ENCODE measurements at regions not wholly inside any gene's neighbourhood (a gene's known extent, or its start where the extent isn't known, plus 50 kb on each side); places are given as distances from the start of the nearest gene placed in this dataset.
"Not testable (repeated sequence)": the region's sequence is repeated elsewhere in the genome, so short reads cannot be mapped to it uniquely, and the experiment has no call there.

GRCh38 chr19:28710278-28710677 is 502.7 kb downstream of the UQCRFS1 start:
- Histone ChIP-seq H3K9me3 (ENCODE audit: insufficient read depth, low read depth, low read length) (no peaks in the 10 kb centered on the region), H3K27me3 (ENCODE audit: insufficient read depth, low read length) (no peaks in the 10 kb centered on the region), H3K4me3 (ENCODE audit: low read length) (no peak overlapping the region), H3K9ac (ENCODE audit: low read depth, low read length) (no peak overlapping the region), H3K36me3 (ENCODE audit: insufficient read depth, low read depth, low read length) (0 out of 2 replicates have a peak, but pooled peaks cover 5% of the 10 kb centered on the region), H3K4me1 (ENCODE audit: insufficient read depth, low read length) (no peaks in the 10 kb centered on the region), H3K27ac (ENCODE audit: low read length) (no peak overlapping the region)

- Histone ChIP-seq H3K27me3 (ENCODE audit: insufficient read depth, low read length) (no peaks in the 10 kb centered on the region), H3K36me3 (ENCODE audit: insufficient read depth, low read depth, low read length) (0 out of 2 replicates have a peak, but pooled peaks cover 5% of the 10 kb centered on the region), H3K4me1 (ENCODE audit: insufficient read depth, low read length) (no peaks in the 10 kb centered on the region), H3K27ac (ENCODE audit: low read length) (no peak overlapping the region), H3K9ac (ENCODE audit: low read depth, low read length) (no peak overlapping the region), H3K9me3 (ENCODE audit: insufficient read depth, low read depth, low read length) (no peaks in the 10 kb centered on the region), H3K4me3 (ENCODE audit: low read length) (no peak overlapping the region)
Measured at GRCh38 chr19:28706693-28707092, 506.3 kb downstream of the UQCRFS1 start.

GRCh38 chr19:28705008-28705407 is 507.9 kb downstream of the UQCRFS1 start:
- no peak overlapping the region for H3K9ac ChIP-seq (ENCODE audit: low read depth, low read length)
- H3K4me3 ChIP-seq (ENCODE audit: low read length), result no peak overlapping the region
- H3K9me3 ChIP-seq (ENCODE audit: insufficient read depth, low read depth, low read length), result no peaks in the 10 kb centered on the region
- no peak overlapping the region for H3K27ac ChIP-seq (ENCODE audit: low read length)
- no peaks in the 10 kb centered on the region for H3K4me1 ChIP-seq (ENCODE audit: insufficient read depth, low read length)
- H3K27me3 ChIP-seq (ENCODE audit: insufficient read depth, low read length), result no peaks in the 10 kb centered on the region
- 0 out of 2 replicates have a peak, but pooled peaks cover 5% of the 10 kb centered on the region for H3K36me3 ChIP-seq (ENCODE audit: insufficient read depth, low read depth, low read length)

- Histone ChIP-seq H3K9me3 (ENCODE audit: insufficient read depth, low read depth, low read length) (no peaks in the 10 kb centered on the region), H3K36me3 (ENCODE audit: insufficient read depth, low read depth, low read length) (0 out of 2 replicates have a peak, but pooled peaks cover 5% of the 10 kb centered on the region), H3K4me3 (ENCODE audit: low read length) (no peak overlapping the region), H3K27me3 (ENCODE audit: insufficient read depth, low read length) (no peaks in the 10 kb centered on the region), H3K27ac (ENCODE audit: low read length) (no peak overlapping the region), H3K9ac (ENCODE audit: low read depth, low read length) (no peak overlapping the region), H3K4me1 (ENCODE audit: insufficient read depth, low read length) (no peaks in the 10 kb centered on the region)
Measured at GRCh38 chr19:28703400-28703956, 509.5 kb downstream of the UQCRFS1 start.

GRCh38 chr19:28701491-28701890 is 511.5 kb downstream of the UQCRFS1 start:
- no peaks in the 10 kb centered on the region for H3K27me3 ChIP-seq (ENCODE audit: insufficient read depth, low read length)
- H3K9me3 ChIP-seq (ENCODE audit: insufficient read depth, low read depth, low read length), result no peaks in the 10 kb centered on the region
- H3K27ac ChIP-seq (ENCODE audit: low read length), result no peak overlapping the region
- H3K4me3 ChIP-seq (ENCODE audit: low read length), result no peak overlapping the region
- H3K9ac ChIP-seq (ENCODE audit: low read depth, low read length), result no peak overlapping the region
- no peaks in the 10 kb centered on the region for H3K36me3 ChIP-seq (ENCODE audit: insufficient read depth, low read depth, low read length)
- no peaks in the 10 kb centered on the region for H3K4me1 ChIP-seq (ENCODE audit: insufficient read depth, low read length)

GRCh38 chr19:28700176-28700575 is 512.8 kb downstream of the UQCRFS1 start:
- H3K9me3 ChIP-seq (ENCODE audit: insufficient read depth, low read depth, low read length), result no peaks in the 10 kb centered on the region
- H3K27ac ChIP-seq (ENCODE audit: low read length), result no peak overlapping the region
- H3K36me3 ChIP-seq (ENCODE audit: insufficient read depth, low read depth, low read length), result no peaks in the 10 kb centered on the region
- no peaks in the 10 kb centered on the region for H3K27me3 ChIP-seq (ENCODE audit: insufficient read depth, low read length)
- H3K4me1 ChIP-seq (ENCODE audit: insufficient read depth, low read length), result no peaks in the 10 kb centered on the region
- no peak overlapping the region for H3K4me3 ChIP-seq (ENCODE audit: low read length)
- H3K9ac ChIP-seq (ENCODE audit: low read depth, low read length), result no peak overlapping the region

- Histone ChIP-seq H3K27ac (ENCODE audit: low read length) (no peak overlapping the region), H3K9ac (ENCODE audit: low read depth, low read length) (no peak overlapping the region), H3K4me3 (ENCODE audit: low read length) (no peak overlapping the region), H3K27me3 (ENCODE audit: insufficient read depth, low read length) (no peaks in the 10 kb centered on the region), H3K4me1 (ENCODE audit: insufficient read depth, low read length) (no peaks in the 10 kb centered on the region), H3K9me3 (ENCODE audit: insufficient read depth, low read depth, low read length) (no peaks in the 10 kb centered on the region), H3K36me3 (ENCODE audit: insufficient read depth, low read depth, low read length) (no peaks in the 10 kb centered on the region)
Measured at GRCh38 chr19:28697308-28697707, 515.6 kb downstream of the UQCRFS1 start.

GRCh38 chr19:28694812-28695211 is 518.1 kb downstream of the UQCRFS1 start:
- no peaks in the 10 kb centered on the region for H3K36me3 ChIP-seq (ENCODE audit: insufficient read depth, low read depth, low read length)
- no peak overlapping the region for H3K9ac ChIP-seq (ENCODE audit: low read depth, low read length)
- no peak overlapping the region for H3K27ac ChIP-seq (ENCODE audit: low read length)
- no peaks in the 10 kb centered on the region for H3K27me3 ChIP-seq (ENCODE audit: insufficient read depth, low read length)
- no peaks in the 10 kb centered on the region for H3K4me1 ChIP-seq (ENCODE audit: insufficient read depth, low read length)
- H3K9me3 ChIP-seq (ENCODE audit: insufficient read depth, low read depth, low read length), result no peaks in the 10 kb centered on the region
- H3K4me3 ChIP-seq (ENCODE audit: low read length), result no peak overlapping the region

- H3K4me1 ChIP-seq (ENCODE audit: insufficient read depth, low read length), result no peaks in the 10 kb centered on the region
- no peak overlapping the region for H3K4me3 ChIP-seq (ENCODE audit: low read length)
Measured at GRCh38 chr19:28691683-28692082, 521.3 kb downstream of the UQCRFS1 start.

GRCh38 chr19:28689464-28689863 is 523.5 kb downstream of the UQCRFS1 start:
- H3K4me3 ChIP-seq (ENCODE audit: low read length); H3K36me3 ChIP-seq (ENCODE audit: insufficient read depth, low read depth, low read length); H3K4me1 ChIP-seq (ENCODE audit: insufficient read depth, low read length); H3K27me3 ChIP-seq (ENCODE audit: insufficient read depth, low read length); H3K27ac ChIP-seq (ENCODE audit: low read length); H3K9ac ChIP-seq (ENCODE audit: low read depth, low read length); H3K9me3 ChIP-seq (ENCODE audit: insufficient read depth, low read depth, low read length): not testable (repeated sequence)

More at GRCh38 chr19:28691683-28692082, 521.3 kb downstream of the UQCRFS1 start:
- H3K9me3 ChIP-seq (ENCODE audit: insufficient read depth, low read depth, low read length), result no peaks in the 10 kb centered on the region
- no peaks in the 10 kb centered on the region for H3K27me3 ChIP-seq (ENCODE audit: insufficient read depth, low read length)
- H3K27ac ChIP-seq (ENCODE audit: low read length), result no peak overlapping the region
- no peaks in the 10 kb centered on the region for H3K36me3 ChIP-seq (ENCODE audit: insufficient read depth, low read depth, low read length)
- H3K9ac ChIP-seq (ENCODE audit: low read depth, low read length), result no peak overlapping the region

GRCh38 chr19:28687296-28687695 is 525.7 kb downstream of the UQCRFS1 start:
- H3K36me3 ChIP-seq (ENCODE audit: insufficient read depth, low read depth, low read length), result no peaks in the 10 kb centered on the region
- H3K27me3 ChIP-seq (ENCODE audit: insufficient read depth, low read length), result no peaks in the 10 kb centered on the region
- H3K4me1 ChIP-seq (ENCODE audit: insufficient read depth, low read length), result no peaks in the 10 kb centered on the region
- no peak overlapping the region for H3K27ac ChIP-seq (ENCODE audit: low read length)
- H3K9me3 ChIP-seq (ENCODE audit: insufficient read depth, low read depth, low read length), result no peaks in the 10 kb centered on the region
- no peak overlapping the region for H3K4me3 ChIP-seq (ENCODE audit: low read length)
- H3K9ac ChIP-seq (ENCODE audit: low read depth, low read length), result no peak overlapping the region

GRCh38 chr19:28686756-28687155 is 526.2 kb downstream of the UQCRFS1 start:
- H3K4me3 ChIP-seq (ENCODE audit: low read length), result no peak overlapping the region
- H3K9ac ChIP-seq (ENCODE audit: low read depth, low read length), result no peak overlapping the region
- H3K27ac ChIP-seq (ENCODE audit: low read length), result no peak overlapping the region

More at GRCh38 chr19:28686756-28687155, 526.2 kb downstream of the UQCRFS1 start:
- H3K4me1 ChIP-seq (ENCODE audit: insufficient read depth, low read length), result no peaks in the 10 kb centered on the region
- no peaks in the 10 kb centered on the region for H3K27me3 ChIP-seq (ENCODE audit: insufficient read depth, low read length)
- H3K36me3 ChIP-seq (ENCODE audit: insufficient read depth, low read depth, low read length), result no peaks in the 10 kb centered on the region
- no peaks in the 10 kb centered on the region for H3K9me3 ChIP-seq (ENCODE audit: insufficient read depth, low read depth, low read length)
